H1 (cell line): ENCODE measurements at regions not wholly inside any gene's neighbourhood (a gene's known extent, or its start where the extent isn't known, plus 50 kb on each side); places are given as distances from the start of the nearest gene placed in this dataset.

ENCODE experiments used
- CTCF ChIA-PET: fragments of 300-600 bp; sonication (Branson Sonifier 250); formaldehyde crosslinking; loops from one replicate; lab custom pipeline; 2021; ENCODE audit not compliant: partially characterized antibody; lab: Charles Lee
- POLR2A ChIA-PET: fragments of 300-600 bp; sonication (Branson Sonifier 250); formaldehyde crosslinking; loops from one replicate; lab custom pipeline; 2021; ENCODE audit warnings: inconsistent platforms; ENCODE audit not compliant: partially characterized antibody; lab: Charles Lee
- DNase-seq, 2 experiments: peaks; one replicate each; pipeline versions ENCODE4 v3.0.0 to v3.0.0-alpha.2; 2010 to 2022; ENCODE audit warnings: low spot score in 2 of 2, low read depth in 1 of 2, mixed read lengths in 1 of 2
- FAIRE-seq: peaks from 2 replicates; lab custom pipeline; 2011; peaks lifted over from hg19 to GRCh38; lab: Jason Lieb, UNC
- H2AFZ ChIP-seq: 2 replicates; pipeline ENCODE4 v1.8.1; 2012; ENCODE audit warnings: low read length, inconsistent platforms
- H2AK5ac ChIP-seq: 2 replicates; pipeline ENCODE4 v1.6.1; 2013; ENCODE audit warnings: low read depth, low read length
- H2BK120ac ChIP-seq: replicated peaks from 2 replicates; pipeline ENCODE3; 2013; ENCODE audit warnings: low read depth, low read length, inconsistent platforms
- H2BK12ac ChIP-seq: 2 replicates; pipeline ENCODE4 v1.6.1; 2013; ENCODE audit warnings: low read depth, low read length
- H2BK15ac ChIP-seq: 2 replicates; pipeline ENCODE4 v1.6.1; 2013; ENCODE audit warnings: low read length
- H2BK20ac ChIP-seq: 2 replicates; pipeline ENCODE4 v1.6.1; 2013; ENCODE audit warnings: low read length
- H2BK5ac ChIP-seq: 2 replicates; pipeline ENCODE4 v1.6.1; 2013; ENCODE audit warnings: low read depth, low read length
- H3K14ac ChIP-seq: 2 replicates; pipeline ENCODE4 v1.6.1; 2013; ENCODE audit warnings: inconsistent platforms; ENCODE audit not compliant: insufficient read length
- H3K18ac ChIP-seq: 2 replicates; pipeline ENCODE4 v1.6.1; 2013; ENCODE audit warnings: low read length; ENCODE audit errors: extremely low read depth
- H3K23ac ChIP-seq: 2 replicates; pipeline ENCODE4 v1.6.1; 2013; ENCODE audit warnings: inconsistent platforms; ENCODE audit not compliant: insufficient read length
- H3K23me2 ChIP-seq: 2 replicates; pipeline ENCODE4 v1.6.1; 2013; ENCODE audit warnings: low read depth, low read length
- H3K27ac ChIP-seq: 2 replicates; pipeline ENCODE4 v1.6.1; 2011; ENCODE audit warnings: low read depth, low read length, inconsistent platforms
- H3K27me3 ChIP-seq, 4 experiments: replicated peaks in 1 of 4; 1 replicate in 1 of 4; 2 replicates in 3 of 4; pipeline versions ENCODE4 v1.6.1 to v1.8.1; 2011 to 2013; ENCODE audit warnings: low read length in 3 of 4, mild to moderate bottlenecking in 3 of 4, inconsistent platforms in 2 of 4, mixed read lengths in 2 of 4, moderate library complexity in 1 of 4; ENCODE audit not compliant: control insufficient read depth in 3 of 4, insufficient read depth in 3 of 4; ENCODE audit errors: extremely low read depth in 1 of 4
- H3K36me3 ChIP-seq, 4 experiments: 2 replicates each; pipeline versions ENCODE4 v1.6.1 to v1.8.1; 2011 to 2013; ENCODE audit warnings: mild to moderate bottlenecking in 4 of 4, low read length in 3 of 4, moderate library complexity in 2 of 4, control low read depth in 1 of 4, inconsistent platforms in 1 of 4; ENCODE audit not compliant: insufficient read depth in 4 of 4, control insufficient read depth in 2 of 4
- H3K4ac ChIP-seq: replicated peaks from 2 replicates; pipeline ENCODE3; 2013; ENCODE audit warnings: low read length, low read depth, mixed read lengths, inconsistent platforms; ENCODE audit not compliant: insufficient read length
- H3K4me1 ChIP-seq, 4 experiments: replicated peaks in 1 of 4; 1 replicate in 1 of 4; 2 replicates in 3 of 4; pipeline versions ENCODE4 v1.6.1 to v1.8.1; 2011 to 2013; ENCODE audit warnings: low read length in 3 of 4, inconsistent platforms in 2 of 4, mixed read lengths in 1 of 4; ENCODE audit not compliant: insufficient read depth in 4 of 4, control insufficient read depth in 3 of 4
- H3K4me2 ChIP-seq, 2 experiments: 2 replicates each; pipeline versions ENCODE4 v1.6.1 to v1.8.1; 2011 to 2013; ENCODE audit warnings: low read depth in 2 of 2, low read length in 2 of 2, control low read depth in 1 of 2, inconsistent platforms in 1 of 2, mild to moderate bottlenecking in 1 of 2; ENCODE audit not compliant: insufficient read depth in 1 of 2
- H3K4me3 ChIP-seq, 4 experiments: fragments of 200-600, 300-600 bp in 1 of 4; sonication (generic), shearing (Covaris generic), sonication (Bioruptor Twin) in 1 of 4; 2 replicates each; pipeline versions ENCODE4 v1.5.1 to v1.8.1; 2011 to 2016; ENCODE audit warnings: low read length in 4 of 4, low read depth in 3 of 4, control low read depth in 2 of 4, inconsistent platforms in 2 of 4, mild to moderate bottlenecking in 2 of 4, mixed read lengths in 1 of 4, moderate library complexity in 1 of 4; ENCODE audit not compliant: insufficient read depth in 2 of 4; ENCODE audit errors: extremely low read depth in 1 of 4
- H3K56ac ChIP-seq: replicated peaks from 2 replicates; pipeline ENCODE3; 2013; ENCODE audit warnings: low read depth, mild to moderate bottlenecking, mixed read lengths, low read length, inconsistent platforms; ENCODE audit not compliant: insufficient read length
- H3K79me1 ChIP-seq: 2 replicates; pipeline ENCODE4 v1.6.1; 2013; ENCODE audit warnings: low read depth, low read length, control low read depth
- H3K79me2 ChIP-seq, 2 experiments: 2 replicates each; pipeline versions ENCODE4 v1.6.1 to v1.8.1; 2012 to 2013; ENCODE audit warnings: low read length in 2 of 2, mild to moderate bottlenecking in 2 of 2, inconsistent platforms in 1 of 2; ENCODE audit not compliant: insufficient read depth in 2 of 2, control insufficient read depth in 1 of 2
- H3K9ac ChIP-seq, 4 experiments: replicated peaks in 1 of 4; 1 replicate in 1 of 4; 2 replicates in 3 of 4; pipeline versions ENCODE4 v1.6.1 to v1.8.1; 2011 to 2013; ENCODE audit warnings: low read depth in 3 of 4, low read length in 3 of 4, control low read depth in 2 of 4, mild to moderate bottlenecking in 2 of 4, moderate library complexity in 2 of 4, inconsistent platforms in 1 of 4; ENCODE audit errors: extremely low read depth in 1 of 4
- H3K9me3 ChIP-seq, 2 experiments: 2 replicates each; pipeline versions ENCODE4 v1.6.1 to v1.8.1; 2012 to 2013; ENCODE audit warnings: mild to moderate bottlenecking in 2 of 2, moderate library complexity in 2 of 2, control low read depth in 1 of 2, inconsistent platforms in 1 of 2, low read depth in 1 of 2, low read length in 1 of 2, mixed read lengths in 1 of 2; ENCODE audit not compliant: insufficient read depth in 2 of 2
- H4K20me1 ChIP-seq, 2 experiments: replicated peaks in 1 of 2; 2 replicates each; pipeline versions ENCODE3 to v1.8.1; 2011 to 2013; ENCODE audit warnings: inconsistent platforms in 2 of 2, low read length in 2 of 2, mild to moderate bottlenecking in 1 of 2; ENCODE audit not compliant: insufficient read depth in 2 of 2, control insufficient read depth in 1 of 2
- H4K5ac ChIP-seq: 2 replicates; pipeline ENCODE4 v1.6.1; 2013; ENCODE audit warnings: low read length, low read depth, mixed read lengths, inconsistent platforms; ENCODE audit not compliant: insufficient read length
- H4K8ac ChIP-seq: 2 replicates; pipeline ENCODE4 v1.8.0; 2013; ENCODE audit warnings: mild to moderate bottlenecking, moderate library complexity, low read length, inconsistent platforms; ENCODE audit not compliant: insufficient read depth; ENCODE audit errors: extremely low read depth
- H4K91ac ChIP-seq: replicated peaks from 2 replicates; pipeline ENCODE3; 2013; ENCODE audit warnings: low read length, mixed read lengths, inconsistent platforms; ENCODE audit not compliant: insufficient read length
- KDM4A ChIP-seq: IDR thresholded peaks from one replicate; pipeline ENCODE4 v1.7.1; 2012; ENCODE audit warnings: low read depth, mild to moderate bottlenecking, moderate library complexity, low read length, inconsistent platforms; ENCODE audit not compliant: severe bottlenecking
- TAF1 ChIP-seq: IDR thresholded peaks from 2 replicates; pipeline ENCODE4 v1.6.1; 2011; ENCODE audit warnings: mild to moderate bottlenecking, low read depth, low read length
- WGBS, 2 experiments: shearing (Covaris generic) in 1 of 2; methylation state at CpG; one replicate each; pipeline versions ENCODE4 v1.1.6 to v1.1.7; 2013 to 2015; ENCODE audit warnings: low lambda C conversion rate in 2 of 2, mixed read lengths in 2 of 2, inconsistent platforms in 1 of 2, low coverage in 1 of 2, missing lambda C conversion rate in 1 of 2; ENCODE audit not compliant: insufficient replicate concordance in 2 of 2, insufficient coverage in 1 of 2, insufficient read length in 1 of 2; ENCODE audit errors: extremely low coverage in 1 of 2, missing lambda C conversion rate in 1 of 2; 5-methylcytosine and 5-hydroxymethylcytosine counted together

GRCh38 chr10:10819206-10819856 is 198.3 kb upstream of the CELF2 start:
- CTCF ChIA-PET: no interaction called here
- H3K4me2 ChIP-seq: no peak overlapping the region
- H3K27me3 ChIP-seq: no peaks in the 10 kb centered on the region
- TF ChIP-seq KDM4A: no peak
- TF ChIP-seq TAF1: no peak
- H3K56ac ChIP-seq: no peak overlapping the region
- no peaks in the 10 kb centered on the region for H3K79me1 ChIP-seq
- no peak overlapping the region for H2BK120ac ChIP-seq
- no peak overlapping the region for H2BK12ac ChIP-seq
- no peak overlapping the region for H2AFZ ChIP-seq
- 94% methylated on average over 7 of the region's 7 CpGs; no CpG with 5 or more reads in 1 of the 2 experiments for WGBS, 2 experiments
- no peaks in the 10 kb centered on the region for H3K79me2 ChIP-seq
- H4K8ac ChIP-seq: no peak overlapping the region
- no peak overlapping the region for H3K27ac ChIP-seq
- no peak overlapping the region for H3K14ac ChIP-seq
- no peak overlapping the region for H2BK20ac ChIP-seq
- no peaks in the 10 kb centered on the region for H3K4me1 ChIP-seq
- H2BK15ac ChIP-seq: no peak overlapping the region
- H3K18ac ChIP-seq: no peak overlapping the region
- H3K23ac ChIP-seq: no peak overlapping the region
- H3K4ac ChIP-seq: no peak overlapping the region
- no peak overlapping the region for H3K9ac ChIP-seq
- H4K5ac ChIP-seq: no peak overlapping the region
- DNase-seq: no peak
- H2AK5ac ChIP-seq: no peak overlapping the region
- no peaks in the 10 kb centered on the region for H3K23me2 ChIP-seq
- H3K9me3 ChIP-seq: peaks cover 3 to 11% of the 10 kb centered on the region in 2 experiments; a peak in 2 of 4 replicates
- no peak overlapping the region for H4K91ac ChIP-seq
- no peak for FAIRE-seq
- POLR2A ChIA-PET: no interaction called here
- H2BK5ac ChIP-seq: no peak overlapping the region
- no peaks in the 10 kb centered on the region for H4K20me1 ChIP-seq
- H3K4me3 ChIP-seq: no peak overlapping the region
- H3K36me3 ChIP-seq: no peaks in the 10 kb centered on the region
